Kidney epithelial cell (primary cell): ENCODE measurements at regions not wholly inside any gene's neighbourhood (a gene's known extent, or its start where the extent isn't known, plus 50 kb on each side); places are given as distances from the start of the nearest gene placed in this dataset.

ENCODE experiments used
- DNase-seq: peaks from one replicate; pipeline ENCODE4 v3.0.0-alpha.2; 2010; ENCODE audit warnings: low read depth
- H3K27me3 ChIP-seq: 2 replicates; pipeline ENCODE4 v1.6.0; 2011; ENCODE audit warnings: low read length; ENCODE audit not compliant: control insufficient read depth, insufficient read depth
- H3K36me3 ChIP-seq: 2 replicates; pipeline ENCODE4 v1.5.1; 2011; ENCODE audit warnings: low read length; ENCODE audit not compliant: control insufficient read depth, insufficient read depth
- H3K4me3 ChIP-seq: 2 replicates; pipeline ENCODE4 v1.5.1; 2011; ENCODE audit warnings: low read depth, mild to moderate bottlenecking, control low read depth, low read length
- TF ChIP-seq, protein P1 (sequence below): IDR thresholded peaks from 2 replicates; pipeline ENCODE4 v1.5.1; 2011; ENCODE audit warnings: mild to moderate bottlenecking, moderate library complexity, low read length, control low read depth, inconsistent platforms; ENCODE audit not compliant: insufficient read depth, poor library complexity, severe bottlenecking

DNA sequence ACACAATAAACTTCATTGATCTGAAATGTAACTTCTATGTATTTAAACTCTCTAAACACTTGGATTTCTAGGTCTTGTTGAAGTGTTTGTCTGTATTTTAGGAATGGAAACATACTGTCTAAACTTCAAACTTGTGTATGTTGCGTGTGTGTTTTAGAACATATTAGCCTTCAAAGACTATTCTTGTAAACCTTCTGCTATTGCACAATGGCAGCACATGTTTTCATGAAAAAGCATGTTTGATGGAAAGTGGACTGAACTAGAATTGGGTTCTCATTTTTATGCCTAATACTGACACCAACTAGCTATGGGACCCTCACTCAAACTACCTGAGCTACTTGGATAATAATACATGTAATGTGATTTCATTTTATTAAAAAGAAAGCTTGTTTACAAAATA is 592.6 kb downstream of the IPMK start:
- Histone ChIP-seq H3K4me3 (no peak overlapping the region), H3K36me3 (no peaks in the 10 kb centered on the region), H3K27me3 (no peaks in the 10 kb centered on the region)
- DNase-seq, result no peak
- TF ChIP-seq, protein P1, sequence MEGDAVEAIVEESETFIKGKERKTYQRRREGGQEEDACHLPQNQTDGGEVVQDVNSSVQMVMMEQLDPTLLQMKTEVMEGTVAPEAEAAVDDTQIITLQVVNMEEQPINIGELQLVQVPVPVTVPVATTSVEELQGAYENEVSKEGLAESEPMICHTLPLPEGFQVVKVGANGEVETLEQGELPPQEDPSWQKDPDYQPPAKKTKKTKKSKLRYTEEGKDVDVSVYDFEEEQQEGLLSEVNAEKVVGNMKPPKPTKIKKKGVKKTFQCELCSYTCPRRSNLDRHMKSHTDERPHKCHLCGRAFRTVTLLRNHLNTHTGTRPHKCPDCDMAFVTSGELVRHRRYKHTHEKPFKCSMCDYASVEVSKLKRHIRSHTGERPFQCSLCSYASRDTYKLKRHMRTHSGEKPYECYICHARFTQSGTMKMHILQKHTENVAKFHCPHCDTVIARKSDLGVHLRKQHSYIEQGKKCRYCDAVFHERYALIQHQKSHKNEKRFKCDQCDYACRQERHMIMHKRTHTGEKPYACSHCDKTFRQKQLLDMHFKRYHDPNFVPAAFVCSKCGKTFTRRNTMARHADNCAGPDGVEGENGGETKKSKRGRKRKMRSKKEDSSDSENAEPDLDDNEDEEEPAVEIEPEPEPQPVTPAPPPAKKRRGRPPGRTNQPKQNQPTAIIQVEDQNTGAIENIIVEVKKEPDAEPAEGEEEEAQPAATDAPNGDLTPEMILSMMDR, result no peak

DNA sequence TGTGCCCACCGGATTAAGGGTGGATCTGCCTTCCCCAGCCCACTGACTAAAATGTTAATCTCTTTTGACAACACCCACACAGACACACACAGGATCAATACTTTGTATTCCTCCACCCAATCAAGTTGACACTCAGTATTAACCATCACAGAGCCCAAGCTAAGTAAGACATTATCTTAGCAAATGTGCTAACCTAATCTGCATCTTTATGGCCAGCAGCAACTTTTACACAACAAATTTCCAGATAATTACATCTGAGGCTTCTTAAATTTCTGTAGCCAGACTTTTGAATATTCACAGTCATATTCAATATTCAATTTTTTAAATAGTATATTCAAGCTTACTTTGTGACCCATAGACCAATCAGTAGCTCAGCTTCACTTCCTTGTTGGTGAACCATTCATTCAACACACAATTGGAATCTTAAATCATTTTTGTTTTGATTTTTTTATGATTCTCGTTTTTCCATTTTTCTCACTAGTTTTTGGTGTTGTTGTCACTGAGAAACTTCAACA is 594.2 kb downstream of the IPMK start:
- Histone ChIP-seq H3K27me3 (no peaks in the 10 kb centered on the region), H3K36me3 (no peaks in the 10 kb centered on the region), H3K4me3 (no peak overlapping the region)
- no peak for DNase-seq
- TF ChIP-seq, protein P1, result no peak

DNA sequence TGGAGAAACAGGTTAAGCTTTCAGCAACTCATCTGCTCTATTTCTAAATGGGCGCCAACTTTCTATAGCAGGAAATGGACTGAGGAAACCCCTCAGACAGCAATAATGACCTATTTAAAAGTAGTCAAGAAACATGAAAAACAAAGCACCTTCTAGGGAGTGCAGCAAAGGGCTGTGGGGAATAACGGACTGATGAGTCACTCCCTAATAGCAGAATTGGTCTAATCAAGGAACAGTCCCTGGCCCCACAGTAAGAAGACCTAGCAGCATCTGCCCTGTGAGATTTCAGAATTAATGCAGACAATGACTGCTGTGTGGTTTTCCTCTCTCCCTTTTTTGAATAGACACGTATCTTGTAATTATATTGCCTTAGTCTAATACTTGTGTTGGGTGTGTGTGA is 602.9 kb downstream of the IPMK start:
- no peaks in the 10 kb centered on the region for H3K27me3 ChIP-seq
- no peak overlapping the region for H3K4me3 ChIP-seq
- no peak for DNase-seq
- no peaks in the 10 kb centered on the region for H3K36me3 ChIP-seq
- TF ChIP-seq, protein P1, result no peak

DNA sequence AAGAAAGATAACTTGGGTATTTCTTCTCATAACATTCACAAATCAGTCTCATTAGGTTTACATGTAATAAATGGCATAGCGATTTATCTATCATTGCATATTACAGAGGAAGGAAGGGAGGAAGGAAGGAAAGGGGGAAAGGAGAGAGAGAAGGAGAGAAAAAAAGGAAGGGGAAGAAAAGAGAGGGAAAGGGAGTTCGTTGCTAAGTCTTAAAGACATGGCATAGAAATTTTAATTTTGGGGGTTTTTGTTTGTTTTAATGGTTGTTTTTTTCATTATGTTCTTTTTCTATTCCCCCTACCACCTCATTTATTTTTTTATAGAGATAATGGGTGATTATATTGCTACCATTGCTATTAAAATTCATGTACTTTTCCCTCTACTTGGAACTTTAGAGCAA is 604.3 kb downstream of the IPMK start:
- H3K36me3 ChIP-seq, result no peaks in the 10 kb centered on the region
- DNase-seq, result no peak
- no peaks in the 10 kb centered on the region for H3K27me3 ChIP-seq
- TF ChIP-seq, protein P1, result no peak
- no peak overlapping the region for H3K4me3 ChIP-seq

DNA sequence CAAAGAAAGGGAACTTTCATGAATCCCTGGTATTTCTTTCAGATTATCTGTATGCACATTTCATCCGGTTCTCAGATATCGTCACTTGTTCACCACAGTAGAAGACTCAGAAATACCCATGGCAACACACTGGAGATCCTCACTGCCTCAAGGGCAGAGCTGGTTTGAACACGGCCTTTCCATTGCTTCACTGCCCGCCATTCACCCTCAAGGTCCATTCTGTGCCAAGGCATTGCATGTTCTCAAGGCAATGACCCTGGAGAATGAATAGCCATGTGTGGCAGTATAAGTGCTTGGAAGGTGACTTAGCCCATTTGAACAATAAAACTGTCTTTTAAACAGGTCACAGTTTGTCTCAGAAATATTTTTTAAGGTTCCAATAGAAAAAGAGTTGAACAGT is 606.5 kb downstream of the IPMK start:
- DNase-seq, result no peak
- TF ChIP-seq, protein P1, result no peak
- H3K4me3 ChIP-seq, result no peak overlapping the region
- H3K27me3 ChIP-seq, result no peaks in the 10 kb centered on the region
- H3K36me3 ChIP-seq, result no peaks in the 10 kb centered on the region

DNA sequence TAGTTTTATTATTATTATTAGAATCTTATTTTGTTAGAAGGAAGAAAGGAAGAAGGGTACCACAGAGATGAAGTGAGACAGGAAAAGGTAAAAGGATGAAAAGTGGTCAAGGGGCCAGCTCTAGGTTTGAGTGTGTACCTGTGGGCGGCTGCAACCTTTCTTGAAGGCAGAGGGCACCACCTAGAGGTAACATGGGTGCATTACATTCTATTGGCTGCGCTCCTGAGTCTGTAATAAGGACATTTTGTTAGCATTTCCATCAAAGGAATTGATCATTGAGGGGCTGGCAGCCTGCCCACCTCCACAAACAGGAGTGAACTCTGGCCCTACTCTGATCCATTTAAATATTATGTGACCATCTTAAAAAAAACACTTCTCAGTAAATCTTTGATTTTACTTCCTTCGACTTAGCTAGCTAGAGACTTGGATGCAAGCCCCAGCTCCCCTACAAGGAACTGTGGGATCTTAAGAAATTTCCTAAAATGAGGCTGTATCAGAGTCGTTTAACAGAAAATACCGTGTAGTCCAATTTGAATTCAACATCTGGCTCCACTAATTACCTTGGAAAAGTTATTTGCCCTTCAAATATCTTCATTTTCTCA is 610.4 kb downstream of the IPMK start:
- TF ChIP-seq, protein P1, result peak; percentile 81
- H3K4me3 ChIP-seq, result no peak overlapping the region
- H3K36me3 ChIP-seq, result no peaks in the 10 kb centered on the region
- H3K27me3 ChIP-seq, result no peaks in the 10 kb centered on the region
- peak; percentile 7 for DNase-seq
